ENCODE measurements at regions not wholly inside any gene's neighbourhood (a gene's known extent, or its start where the extent isn't known, plus 50 kb on each side); places are given as distances from the start of the nearest gene placed in this dataset.

GRCh38 chr4:79224777-79225104 is 101.1 kb downstream of the NAA11 start:
- CTCF ChIA-PET, result no interaction called here
- DNase-seq (no peak), ATAC-seq (no peak)
- POLR2A ChIA-PET, result no interaction called here
- Mint-ChIP-seq H3K27me3 (no peaks in the 10 kb centered on the region), H3K9me3 (no peaks in the 10 kb centered on the region), H3K4me1 (ENCODE audit: low read depth) (no peaks in the 10 kb centered on the region), H3K4me3 (no peak overlapping the region), H3K36me3 (ENCODE audit: low read depth) (no peaks in the 10 kb centered on the region), H3K27ac (no peak overlapping the region)
- intact Hi-C loops (cut with micrococcal nuclease), result no loop called here
- no peak for TF ChIP-seq CTCF (IDR thresholded peaks at IDR 0.05)

DNA sequence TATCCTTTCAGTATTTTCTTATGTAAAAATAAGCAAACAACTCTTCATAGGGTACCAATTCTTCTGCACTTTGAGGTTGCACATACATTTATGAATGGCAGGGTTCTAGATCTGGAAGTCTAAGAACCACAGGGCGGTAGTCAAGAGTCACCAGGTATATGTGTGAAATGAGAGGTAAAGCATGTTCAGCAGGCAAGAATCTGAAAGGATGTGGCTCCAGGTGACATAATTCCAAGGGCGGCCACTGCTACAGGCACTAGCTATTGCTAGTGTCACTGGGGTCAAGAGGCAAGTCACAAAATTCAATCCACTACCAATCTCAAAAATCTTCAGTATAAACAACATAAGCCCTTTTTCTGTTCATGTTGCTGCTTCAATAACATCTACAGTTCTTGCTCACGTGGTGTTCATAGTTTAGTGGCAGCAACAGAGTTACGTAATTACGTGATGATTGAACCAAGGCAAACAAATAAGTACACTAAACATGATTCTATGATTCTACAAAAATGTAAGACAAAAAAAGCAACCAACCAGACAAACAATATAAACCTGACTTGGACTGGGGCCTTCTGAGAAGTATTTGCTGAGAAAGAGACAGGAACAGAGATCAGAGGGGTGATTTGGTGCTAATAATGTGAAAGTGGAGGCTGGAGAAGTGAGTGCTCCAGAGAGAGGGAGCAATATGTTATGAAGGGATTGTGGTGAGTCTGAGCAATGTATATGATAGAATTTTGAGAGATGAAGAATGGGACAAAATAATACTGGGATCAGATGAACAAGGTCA is 101.7 kb downstream of the NAA11 start:
- Mint-ChIP-seq H3K27me3 (no peaks in the 10 kb centered on the region), H3K9me3 (no peaks in the 10 kb centered on the region), H3K4me1 (ENCODE audit: low read depth) (no peaks in the 10 kb centered on the region), H3K36me3 (ENCODE audit: low read depth) (no peaks in the 10 kb centered on the region), H3K27ac (no peak overlapping the region), H3K4me3 (no peak overlapping the region)
- no peak for TF ChIP-seq CTCF (IDR thresholded peaks at IDR 0.05)
- intact Hi-C loops (cut with micrococcal nuclease), result no loop called here
- ChIA-PET CTCF (no interaction called here), POLR2A (no interaction called here)
- ATAC-seq (no peak), DNase-seq (no peak)

- Mint-ChIP-seq H3K36me3 (ENCODE audit: low read depth) (no peaks in the 10 kb centered on the region), H3K27me3 (no peaks in the 10 kb centered on the region), H3K9me3 (no peaks in the 10 kb centered on the region), H3K27ac (no peak overlapping the region), H3K4me3 (no peak overlapping the region), H3K4me1 (ENCODE audit: low read depth) (no peaks in the 10 kb centered on the region)
- CTCF ChIA-PET, result no interaction called here
- TF ChIP-seq CTCF (IDR thresholded peaks at IDR 0.05), result no peak
- POLR2A ChIA-PET, result no interaction called here
- intact Hi-C loops (cut with micrococcal nuclease), result no loop called here
- ATAC-seq (no peak), DNase-seq (no peak)
These were observed 108.8 kb downstream of the NAA11 start for GRCh38 chr4:79217025-79217424.

- Mint-ChIP-seq H3K4me3 (no peak overlapping the region), H3K27me3 (no peaks in the 10 kb centered on the region)
- POLR2A ChIA-PET, result no interaction called here
These were observed 112.2 kb downstream of the NAA11 start for GRCh38 chr4:79213702-79214101.

DNA sequence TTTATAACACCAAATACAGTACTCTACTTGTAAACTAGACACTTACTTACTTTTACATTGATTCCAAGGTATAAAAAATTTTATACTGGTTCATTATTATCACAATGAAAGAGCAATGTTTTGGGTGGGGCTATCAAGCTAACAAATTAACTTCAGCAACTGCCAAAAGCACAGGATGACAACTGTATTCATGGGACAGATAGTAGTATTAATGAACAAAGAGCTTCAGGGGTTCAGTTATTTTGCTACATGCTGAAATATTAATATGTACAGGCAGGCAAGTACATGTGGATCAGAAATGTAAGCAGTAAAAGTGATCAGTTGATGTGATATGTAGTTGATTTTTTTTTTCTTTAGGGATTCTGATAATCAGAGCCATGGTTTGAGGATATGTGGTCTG is 112.9 kb downstream of the NAA11 start:
- H3K4me1 Mint-ChIP-seq (ENCODE audit: low read depth), result no peaks in the 10 kb centered on the region
- no peaks in the 10 kb centered on the region for H3K36me3 Mint-ChIP-seq (ENCODE audit: low read depth)
- no peaks in the 10 kb centered on the region for H3K9me3 Mint-ChIP-seq
- DNase-seq (no peak), ATAC-seq (no peak)
- CTCF ChIA-PET, result interaction anchor here (0.6 kb wide), 1 partner anchor 162 kb away, joined by 3 read pairs; no protein-coding TSS in a partner anchor
- H3K27me3 Mint-ChIP-seq, result no peaks in the 10 kb centered on the region
- no peak overlapping the region for H3K27ac Mint-ChIP-seq
- POLR2A ChIA-PET, result no interaction called here
- TF ChIP-seq CTCF (IDR thresholded peaks at IDR 0.05), result no peak
- intact Hi-C loops (cut with micrococcal nuclease), result no loop called here
- no peak overlapping the region for H3K4me3 Mint-ChIP-seq

More at GRCh38 chr4:79213702-79214101, 112.2 kb downstream of the NAA11 start:
- Mint-ChIP-seq H3K9me3 (no peaks in the 10 kb centered on the region), H3K4me1 (ENCODE audit: low read depth) (no peaks in the 10 kb centered on the region), H3K36me3 (ENCODE audit: low read depth) (no peaks in the 10 kb centered on the region), H3K27ac (no peak overlapping the region)
- CTCF ChIA-PET, result no interaction called here
- intact Hi-C loops (cut with micrococcal nuclease), result no loop called here
- DNase-seq (no peak), ATAC-seq (no peak)
- no peak for TF ChIP-seq CTCF (IDR thresholded peaks at IDR 0.05)

All from activated CD8-positive, alpha-beta T cell treated with anti-CD3 and anti-CD28 coated beads for 36 hours (primary cell).